Panc1 (cell line): ENCODE measurements at regions not wholly inside any gene's neighbourhood (a gene's known extent, or its start where the extent isn't known, plus 50 kb on each side); places are given as distances from the start of the nearest gene placed in this dataset.
A peak's percentile ranks its signal among the peaks of the same experiment; 100 is the strongest.

ENCODE experiments used
- CTCF ChIP-seq: fragments of 450-650 bp; IDR thresholded peaks from 2 replicates; pipeline ENCODE4 v1.5.1; 2017; ENCODE audit warnings: mild to moderate bottlenecking
- POLR2AphosphoS5 ChIP-seq: IDR thresholded peaks from 2 replicates; pipeline ENCODE4 v1.6.1; 2012; ENCODE audit warnings: mild to moderate bottlenecking, low read depth, low read length, moderate library complexity

- TF ChIP-seq CTCF = peak; percentile 19
- no peak for TF ChIP-seq POLR2AphosphoS5
Measured at GRCh38 chr16:6969594-6969993, 363.1 kb upstream of the RBFOX1 start.
